RWPE2 (cell line): ENCODE measurements at regions not wholly inside any gene's neighbourhood (a gene's known extent, or its start where the extent isn't known, plus 50 kb on each side); places are given as distances from the start of the nearest gene placed in this dataset.
"Not testable (repeated sequence)": the region's sequence is repeated elsewhere in the genome, so short reads cannot be mapped to it uniquely, and the experiment has no call there.

Source experiments
- ATAC-seq: fragments of 200-7000 bp; cut with Tn5 transposase; 3 replicates; pipeline ENCODE4 v1.9.1; 2021; ENCODE audit warnings: low read depth
- DNase-seq: peaks from one replicate; pipeline ENCODE4 v3.0.0-alpha.2; 2020; ENCODE audit warnings: low spot score
- H3K27ac ChIP-seq: fragments of 450-650 bp; 2 replicates; pipeline ENCODE4 v1.5.1; 2017; ENCODE audit warnings: mild to moderate bottlenecking; ENCODE audit not compliant: poor library complexity, severe bottlenecking
- H3K27me3 ChIP-seq: fragments of 250-450 bp; sonication (Bioruptor Pico); 2 replicates; pipeline ENCODE4 v1.5.1; 2021; ENCODE audit warnings: mild to moderate bottlenecking, moderate library complexity; ENCODE audit not compliant: insufficient read depth, poor library complexity, severe bottlenecking
- H3K36me3 ChIP-seq: fragments of 250-450 bp; sonication (Bioruptor Pico); 2 replicates; pipeline ENCODE4 v1.5.1; 2020; ENCODE audit warnings: low read depth, mild to moderate bottlenecking, moderate library complexity
- H3K4me1 ChIP-seq: fragments of 250-450 bp; sonication (Bioruptor Pico); 2 replicates; pipeline ENCODE4 v1.5.1; 2021; ENCODE audit warnings: mild to moderate bottlenecking, moderate library complexity; ENCODE audit not compliant: insufficient read depth, poor library complexity, severe bottlenecking
- H3K4me3 ChIP-seq: fragments of 250-450 bp; sonication (Bioruptor Pico); 2 replicates; pipeline ENCODE4 v1.5.1; 2021; ENCODE audit warnings: mild to moderate bottlenecking, moderate library complexity; ENCODE audit not compliant: severe bottlenecking
- H3K9me3 ChIP-seq: fragments of 250-450 bp; sonication (Bioruptor Pico); 2 replicates; pipeline ENCODE4 v1.5.1; 2021; ENCODE audit warnings: mild to moderate bottlenecking, moderate library complexity; ENCODE audit not compliant: severe bottlenecking
- TF ChIP-seq, protein P1 (sequence below): fragments of 450-650 bp; IDR thresholded peaks from one replicate; pipeline ENCODE4 v1.5.1; 2017; ENCODE audit warnings: mild to moderate bottlenecking, moderate library complexity; ENCODE audit not compliant: poor library complexity, severe bottlenecking

DNA sequence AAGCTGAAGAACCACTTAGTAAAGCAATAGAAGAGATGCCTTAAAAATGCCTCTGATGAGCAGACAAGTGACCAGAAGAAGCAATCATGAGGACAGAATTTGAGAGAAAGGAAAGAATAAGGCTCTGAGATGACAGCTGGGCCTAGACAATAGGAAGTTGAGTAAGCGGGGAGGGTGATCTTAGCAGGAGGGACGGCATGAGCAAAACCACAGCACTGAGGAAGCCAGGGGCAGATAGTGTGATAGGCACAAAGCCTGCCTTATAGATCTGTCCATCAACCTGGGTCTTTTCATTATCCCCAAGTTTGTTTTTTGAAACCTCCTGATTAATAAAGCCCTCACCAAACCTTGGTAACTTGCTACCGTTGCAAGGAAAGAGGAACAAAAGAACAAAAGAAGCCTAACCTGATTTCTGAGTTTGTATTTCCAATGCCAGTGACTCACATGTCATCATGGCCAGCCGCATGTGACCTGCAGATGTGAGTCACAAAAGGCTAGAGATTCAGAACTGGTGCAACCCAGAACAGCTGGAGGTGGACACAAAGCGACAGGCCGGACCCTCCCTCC lies 55.7 kb upstream of the PPARGC1A start:
- Histone ChIP-seq H3K27ac (no peak overlapping the region), H3K4me3 (no peak overlapping the region), H3K9me3 (no peaks in the 10 kb centered on the region), H3K36me3 (no peaks in the 10 kb centered on the region), H3K4me1 (peaks cover 3% of the 10 kb centered on the region), H3K27me3 (no peaks in the 10 kb centered on the region)
- DNase-seq (no peak), ATAC-seq (peak; percentile 51; the same call in 2 of the 3 replicates)
- TF ChIP-seq, protein P1, sequence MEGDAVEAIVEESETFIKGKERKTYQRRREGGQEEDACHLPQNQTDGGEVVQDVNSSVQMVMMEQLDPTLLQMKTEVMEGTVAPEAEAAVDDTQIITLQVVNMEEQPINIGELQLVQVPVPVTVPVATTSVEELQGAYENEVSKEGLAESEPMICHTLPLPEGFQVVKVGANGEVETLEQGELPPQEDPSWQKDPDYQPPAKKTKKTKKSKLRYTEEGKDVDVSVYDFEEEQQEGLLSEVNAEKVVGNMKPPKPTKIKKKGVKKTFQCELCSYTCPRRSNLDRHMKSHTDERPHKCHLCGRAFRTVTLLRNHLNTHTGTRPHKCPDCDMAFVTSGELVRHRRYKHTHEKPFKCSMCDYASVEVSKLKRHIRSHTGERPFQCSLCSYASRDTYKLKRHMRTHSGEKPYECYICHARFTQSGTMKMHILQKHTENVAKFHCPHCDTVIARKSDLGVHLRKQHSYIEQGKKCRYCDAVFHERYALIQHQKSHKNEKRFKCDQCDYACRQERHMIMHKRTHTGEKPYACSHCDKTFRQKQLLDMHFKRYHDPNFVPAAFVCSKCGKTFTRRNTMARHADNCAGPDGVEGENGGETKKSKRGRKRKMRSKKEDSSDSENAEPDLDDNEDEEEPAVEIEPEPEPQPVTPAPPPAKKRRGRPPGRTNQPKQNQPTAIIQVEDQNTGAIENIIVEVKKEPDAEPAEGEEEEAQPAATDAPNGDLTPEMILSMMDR, result no peak

DNA sequence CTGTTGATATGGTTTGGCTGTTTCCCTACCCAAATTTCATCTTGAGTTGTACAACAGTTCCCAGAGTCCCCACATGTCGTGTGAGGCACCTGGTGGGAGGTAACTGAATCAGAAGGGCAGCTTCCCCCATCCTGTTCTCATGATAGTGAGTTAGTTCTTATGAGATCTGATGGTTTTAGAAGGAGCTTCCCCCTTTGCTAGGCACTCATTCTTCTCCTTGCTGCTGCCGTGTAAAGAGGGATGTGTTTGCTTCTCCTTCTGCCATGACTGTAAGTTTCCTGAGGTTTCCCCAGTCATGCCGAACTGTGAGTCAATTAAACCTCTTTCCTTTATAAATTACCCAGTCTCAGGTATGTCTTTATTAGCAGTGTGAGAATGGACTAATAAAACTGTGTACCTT lies 54.7 kb upstream of the PPARGC1A start:
- not testable (repeated sequence) for ATAC-seq, DNase-seq, H3K4me3 ChIP-seq, H3K4me1 ChIP-seq, H3K27me3 ChIP-seq, H3K36me3 ChIP-seq, H3K27ac ChIP-seq, H3K9me3 ChIP-seq

DNA sequence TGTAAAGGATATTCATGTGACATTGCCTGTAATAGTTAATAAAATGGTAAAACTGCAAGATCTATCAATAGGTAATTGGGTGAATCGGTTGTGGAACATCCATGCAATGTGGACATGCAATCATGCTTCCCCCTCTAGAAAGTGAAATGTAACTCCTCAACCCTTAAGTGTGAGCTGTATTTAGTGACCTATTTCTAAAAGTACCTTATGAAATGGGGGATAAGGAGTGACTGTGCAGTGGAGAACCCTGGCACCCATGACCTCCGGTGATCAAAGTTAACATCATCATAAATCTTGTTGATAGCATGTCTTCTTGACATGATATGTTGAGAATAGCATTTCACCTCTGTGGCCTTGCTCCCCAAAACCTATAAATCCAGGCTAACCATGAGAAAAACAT lies 53.6 kb upstream of the PPARGC1A start:
- Histone ChIP-seq H3K36me3 (no peaks in the 10 kb centered on the region), H3K4me3 (no peak overlapping the region), H3K4me1 (peaks cover 3% of the 10 kb centered on the region), H3K27me3 (no peaks in the 10 kb centered on the region), H3K9me3 (no peaks in the 10 kb centered on the region), H3K27ac (no peak overlapping the region)
- TF ChIP-seq, protein P1, result no peak
- DNase-seq (no peak), ATAC-seq (no peak)

DNA sequence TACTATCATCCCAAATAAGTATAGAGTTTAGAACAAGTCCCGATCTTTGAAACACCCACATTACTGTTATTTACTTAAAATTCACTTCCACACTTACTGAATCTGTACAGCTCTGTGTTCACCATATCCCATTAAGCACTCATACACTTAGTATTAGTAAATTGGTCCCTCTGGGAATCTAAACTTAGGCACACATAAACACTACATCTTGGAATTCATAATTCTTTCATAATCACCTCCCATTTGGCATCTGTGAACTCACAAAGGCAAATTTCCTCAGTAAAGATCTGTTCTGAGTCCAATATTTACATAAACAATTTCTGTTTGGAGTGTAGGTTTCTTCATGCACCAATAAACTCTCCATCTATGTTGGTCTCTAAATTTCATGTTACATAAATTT lies 52.6 kb upstream of the PPARGC1A start:
- Histone ChIP-seq H3K9me3 (no peaks in the 10 kb centered on the region), H3K36me3 (no peaks in the 10 kb centered on the region), H3K4me3 (no peak overlapping the region), H3K27ac (no peak overlapping the region), H3K27me3 (no peaks in the 10 kb centered on the region), H3K4me1 (peaks cover 3% of the 10 kb centered on the region)
- DNase-seq, result no peak
- ATAC-seq, result no peak
- TF ChIP-seq, protein P1, result no peak
